ENCODE measurements at regions not wholly inside any gene's neighbourhood (a gene's known extent, or its start where the extent isn't known, plus 50 kb on each side); places are given as distances from the start of the nearest gene placed in this dataset.
A peak's percentile ranks its signal among the peaks of the same experiment; 100 is the strongest.

- no peak for DNase-seq (ENCODE audit: low read depth)
- H3K4me3 ChIP-seq (ENCODE audit: low read depth, low read length): no peak overlapping the region
- no peak for TF ChIP-seq CTCF (IDR thresholded peaks at IDR 0.05; ENCODE audit: control insufficient read depth, extremely low read depth, insufficient read depth)
These were observed 207.0 kb upstream of the IRX3 start for GRCh38 chr16:54493594-54493993.

- DNase-seq (ENCODE audit: low read depth): no peak
- H3K4me3 ChIP-seq (ENCODE audit: low read depth, low read length): no peak overlapping the region
- no peak for TF ChIP-seq CTCF (IDR thresholded peaks at IDR 0.05; ENCODE audit: control insufficient read depth, extremely low read depth, insufficient read depth)
These were observed 206.5 kb upstream of the IRX3 start for GRCh38 chr16:54493061-54493460.

- no peak for DNase-seq (ENCODE audit: low read depth)
- H3K4me3 ChIP-seq (ENCODE audit: low read depth, low read length): no peak overlapping the region
- no peak for TF ChIP-seq CTCF (IDR thresholded peaks at IDR 0.05; ENCODE audit: control insufficient read depth, extremely low read depth, insufficient read depth)
These were observed 203.5 kb upstream of the IRX3 start for GRCh38 chr16:54490112-54490488.

GRCh38 chr16:54489225-54490111, 202.9 kb upstream of the IRX3 start:
- DNase-seq (ENCODE audit: low read depth): peak; percentile 65
- TF ChIP-seq CTCF (IDR thresholded peaks at IDR 0.05; ENCODE audit: control insufficient read depth, extremely low read depth, insufficient read depth): no peak
- H3K4me3 ChIP-seq (ENCODE audit: low read depth, low read length): no peak overlapping the region

- TF ChIP-seq CTCF (IDR thresholded peaks at IDR 0.05; ENCODE audit: control insufficient read depth, extremely low read depth, insufficient read depth): no peak
- DNase-seq (ENCODE audit: low read depth): no peak
- H3K4me3 ChIP-seq (ENCODE audit: low read depth, low read length): no peak overlapping the region
These were observed 202.1 kb upstream of the IRX3 start for GRCh38 chr16:54488729-54489128.

DNA sequence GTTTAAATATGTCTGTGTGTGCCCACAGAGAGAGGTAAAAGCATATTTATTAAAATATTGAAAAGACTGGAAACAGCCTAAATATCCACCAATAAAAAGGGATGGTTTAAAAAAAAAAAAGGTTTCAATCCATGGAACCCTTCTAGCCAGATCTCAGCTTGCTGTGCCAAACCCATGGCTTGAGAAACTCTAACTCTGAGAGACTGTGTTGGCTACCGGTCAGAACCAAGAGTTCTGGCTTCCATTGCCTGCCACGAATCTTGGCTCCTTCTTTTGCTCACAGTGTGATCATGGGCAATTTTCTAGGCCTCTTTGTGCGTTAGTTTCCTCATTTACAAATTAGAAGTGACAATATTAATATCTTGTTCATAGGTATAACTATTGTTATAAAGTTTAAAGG, 201.3 kb upstream of the IRX3 start:
- no peak for DNase-seq (ENCODE audit: low read depth)
- no peak for TF ChIP-seq CTCF (IDR thresholded peaks at IDR 0.05; ENCODE audit: control insufficient read depth, extremely low read depth, insufficient read depth)
- H3K4me3 ChIP-seq (ENCODE audit: low read depth, low read length): no peak overlapping the region

DNA sequence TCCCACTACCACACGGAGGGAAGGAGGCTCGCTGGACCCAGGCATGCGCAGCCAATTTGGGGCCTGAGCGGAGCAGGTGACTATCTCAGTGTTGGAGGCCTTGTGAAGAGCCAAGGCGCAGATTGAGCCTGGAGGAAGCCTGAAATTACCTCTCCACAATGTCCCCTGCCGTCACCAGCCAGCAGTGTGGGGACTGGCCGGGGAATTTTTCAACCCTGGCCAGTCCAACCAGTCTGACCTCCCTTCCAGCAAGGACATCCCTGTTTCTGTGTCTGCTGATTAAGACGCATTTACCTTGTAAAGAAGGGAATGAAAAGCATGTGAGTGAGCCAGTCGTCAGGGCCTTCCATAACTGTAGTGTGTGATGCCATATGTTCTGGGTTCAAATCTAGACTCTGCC, 198.1 kb upstream of the IRX3 start:
- H3K4me3 ChIP-seq (ENCODE audit: low read depth, low read length): no peak overlapping the region
- peak; percentile 36 for DNase-seq (ENCODE audit: low read depth)
- no peak for TF ChIP-seq CTCF (IDR thresholded peaks at IDR 0.05; ENCODE audit: control insufficient read depth, extremely low read depth, insufficient read depth)

All from LNCaP clone FGC (cell line).